Hepatocyte (in vitro differentiated cells): ENCODE measurements at regions not wholly inside any gene's neighbourhood (a gene's known extent, or its start where the extent isn't known, plus 50 kb on each side); places are given as distances from the start of the nearest gene placed in this dataset.

ENCODE experiments used
- DNase-seq: peaks from one replicate; pipeline ENCODE4 v3.0.0-alpha.2; 2016; ENCODE audit warnings: low spot score
- H2AFZ ChIP-seq: fragments of 200-600 bp; sonication (generic); 2 replicates; pipeline ENCODE4 v1.6.0; 2016; ENCODE audit warnings: antibody characterized with exemption, mild to moderate bottlenecking
- H3K27ac ChIP-seq: fragments of 200-600 bp; sonication (generic); 2 replicates; pipeline ENCODE4 v1.5.1; 2016; ENCODE audit warnings: mild to moderate bottlenecking
- H3K27me3 ChIP-seq: fragments of 200-600 bp; sonication (generic); 2 replicates; pipeline ENCODE4 v1.6.1; 2016
- H3K36me3 ChIP-seq: fragments of 200-600 bp; sonication (generic); replicated peaks from 2 replicates; pipeline ENCODE4 v1.5.1; 2016; ENCODE audit warnings: low read depth; ENCODE audit not compliant: insufficient read depth
- H3K4me1 ChIP-seq: fragments of 200-600 bp; sonication (generic); 2 replicates; pipeline ENCODE4 v1.5.1; 2016; ENCODE audit warnings: mild to moderate bottlenecking, moderate library complexity; ENCODE audit not compliant: insufficient read depth
- H3K4me2 ChIP-seq: fragments of 200-600 bp; sonication (generic); 2 replicates; pipeline ENCODE4 v1.6.0; 2016
- H3K4me3 ChIP-seq: fragments of 200-600 bp; sonication (generic); 2 replicates; pipeline ENCODE4 v1.5.1; 2016; ENCODE audit warnings: mild to moderate bottlenecking
- H3K79me2 ChIP-seq: fragments of 200-600 bp; sonication (generic); 2 replicates; pipeline ENCODE4 v1.6.0; 2017; ENCODE audit warnings: mild to moderate bottlenecking
- H3K9me2 ChIP-seq: fragments of 200-600 bp; sonication (generic); replicated peaks from 2 replicates; pipeline ENCODE4 v1.6.0; 2017; ENCODE audit warnings: mild to moderate bottlenecking; ENCODE audit not compliant: insufficient read depth
- H3K9me3 ChIP-seq: fragments of 200-600 bp; sonication (generic); 2 replicates; pipeline ENCODE4 v1.5.1; 2016; ENCODE audit warnings: low read depth, mild to moderate bottlenecking
- H4K20me1 ChIP-seq: fragments of 200-600 bp; sonication (generic); 2 replicates; pipeline ENCODE4 v1.6.0; 2016; ENCODE audit warnings: mild to moderate bottlenecking; ENCODE audit not compliant: insufficient read depth, poor library complexity, severe bottlenecking
- CTCF ChIP-seq: fragments of 200-600 bp; sonication (generic); IDR thresholded peaks from 2 replicates; pipeline ENCODE4 v1.5.1; 2016; ENCODE audit warnings: antibody characterized with exemption, mild to moderate bottlenecking; ENCODE audit not compliant: poor library complexity
- EZH2 ChIP-seq: fragments of 200-600 bp; sonication (generic); IDR thresholded peaks from 2 replicates; pipeline ENCODE4 v1.6.1; 2016; ENCODE audit warnings: antibody characterized with exemption, mild to moderate bottlenecking, borderline replicate concordance
- EZH2phosphoT487 ChIP-seq: fragments of 200-600 bp; sonication (generic); IDR thresholded peaks from one replicate; pipeline ENCODE4 v1.6.1; 2018; ENCODE audit warnings: antibody characterized with exemption, mild to moderate bottlenecking, low read depth, moderate library complexity; ENCODE audit not compliant: unreplicated experiment, severe bottlenecking
- WGBS: methylation state at CpG from one replicate; pipeline ENCODE4 v1.1.6; 2016; ENCODE audit warnings: low lambda C conversion rate; ENCODE audit errors: missing lambda C conversion rate; 5-methylcytosine and 5-hydroxymethylcytosine counted together

GRCh38 chr2:5497874-5498273 is 194.3 kb upstream of the SOX11 start:
- no peak overlapping the region for H3K27ac ChIP-seq
- H2AFZ ChIP-seq = no peak overlapping the region
- no peaks in the 10 kb centered on the region for H3K36me3 ChIP-seq
- WGBS = 72% methylated on average over 10 of the region's 10 CpGs
- no peaks in the 10 kb centered on the region for H3K9me2 ChIP-seq
- H3K4me3 ChIP-seq = no peak overlapping the region
- DNase-seq = no peak
- H3K79me2 ChIP-seq = no peaks in the 10 kb centered on the region
- no peak overlapping the region for H3K4me2 ChIP-seq
- TF ChIP-seq CTCF = no peak
- TF ChIP-seq EZH2 = no peak
- no peak for TF ChIP-seq EZH2phosphoT487
- no peaks in the 10 kb centered on the region for H3K9me3 ChIP-seq
- no peaks in the 10 kb centered on the region for H4K20me1 ChIP-seq
- H3K4me1 ChIP-seq = peaks cover 7% of the 10 kb centered on the region
- H3K27me3 ChIP-seq = no peaks in the 10 kb centered on the region

GRCh38 chr2:5501807-5502206 is 190.4 kb upstream of the SOX11 start:
- 94% methylated on average over 1 of the region's 1 CpG for WGBS
- Histone ChIP-seq H2AFZ (no peak overlapping the region), H3K4me1 (no peaks in the 10 kb centered on the region), H3K4me2 (no peak overlapping the region), H3K36me3 (no peaks in the 10 kb centered on the region), H3K9me3 (no peaks in the 10 kb centered on the region), H3K79me2 (no peaks in the 10 kb centered on the region), H3K27me3 (no peaks in the 10 kb centered on the region), H3K9me2 (no peaks in the 10 kb centered on the region), H3K27ac (no peak overlapping the region), H4K20me1 (no peaks in the 10 kb centered on the region), H3K4me3 (no peak overlapping the region)
- DNase-seq = no peak
- TF ChIP-seq EZH2phosphoT487 (no peak), EZH2 (no peak), CTCF (no peak)

- WGBS = 85% methylated on average over 3 of the region's 3 CpGs
- no peak for TF ChIP-seq CTCF
Measured at GRCh38 chr2:5502385-5502784, 189.8 kb upstream of the SOX11 start.

GRCh38 chr2:5504756-5505155 is 187.4 kb upstream of the SOX11 start:
- no peak overlapping the region for H3K4me2 ChIP-seq
- TF ChIP-seq CTCF (no peak), EZH2 (no peak), EZH2phosphoT487 (no peak)
- 96% methylated on average over 3 of the region's 3 CpGs for WGBS

More at GRCh38 chr2:5502385-5502784, 189.8 kb upstream of the SOX11 start:
- no peaks in the 10 kb centered on the region for H3K27me3 ChIP-seq
- H3K4me2 ChIP-seq = no peak overlapping the region
- H3K4me3 ChIP-seq = no peak overlapping the region
- no peak overlapping the region for H2AFZ ChIP-seq
- H3K4me1 ChIP-seq = no peaks in the 10 kb centered on the region
- no peak overlapping the region for H3K27ac ChIP-seq
- H3K79me2 ChIP-seq = no peaks in the 10 kb centered on the region
- DNase-seq = no peak
- no peaks in the 10 kb centered on the region for H3K36me3 ChIP-seq
- no peaks in the 10 kb centered on the region for H3K9me2 ChIP-seq
- no peaks in the 10 kb centered on the region for H3K9me3 ChIP-seq
- H4K20me1 ChIP-seq = no peaks in the 10 kb centered on the region

More at GRCh38 chr2:5504756-5505155, 187.4 kb upstream of the SOX11 start:
- no peak overlapping the region for H3K4me3 ChIP-seq
- H3K27me3 ChIP-seq = no peaks in the 10 kb centered on the region
- H3K4me1 ChIP-seq = no peaks in the 10 kb centered on the region
- H3K36me3 ChIP-seq = no peaks in the 10 kb centered on the region
- H3K27ac ChIP-seq = no peak overlapping the region
- H3K9me2 ChIP-seq = no peaks in the 10 kb centered on the region
- no peaks in the 10 kb centered on the region for H4K20me1 ChIP-seq
- H3K9me3 ChIP-seq = no peaks in the 10 kb centered on the region
- H2AFZ ChIP-seq = no peak overlapping the region
- no peaks in the 10 kb centered on the region for H3K79me2 ChIP-seq
- no peak for DNase-seq
